Nephron progenitor cell (in vitro differentiated cells): ENCODE measurements at regions not wholly inside any gene's neighbourhood (a gene's known extent, or its start where the extent isn't known, plus 50 kb on each side); places are given as distances from the start of the nearest gene placed in this dataset.
"Not testable (repeated sequence)": the region's sequence is repeated elsewhere in the genome, so short reads cannot be mapped to it uniquely, and the experiment has no call there.

Source experiments
- DNase-seq: peaks from one replicate; pipeline ENCODE4 v3.0.0; 2021
- H3K27ac Mint-ChIP-seq: 2 replicates; pipeline ENCODE4 v1.8.0; 2021; ENCODE audit warnings: mild to moderate bottlenecking, moderate library complexity, mixed read lengths
- H3K27me3 Mint-ChIP-seq: 2 replicates; pipeline ENCODE4 v1.8.0; 2021; ENCODE audit warnings: mild to moderate bottlenecking, low read depth, mixed read lengths; ENCODE audit not compliant: poor library complexity
- H3K36me3 Mint-ChIP-seq: 2 replicates; pipeline ENCODE4 v1.8.0; 2021; ENCODE audit warnings: low read depth, mixed read lengths
- H3K4me1 Mint-ChIP-seq: 2 replicates; pipeline ENCODE4 v1.8.0; 2021; ENCODE audit warnings: mixed read lengths
- H3K4me3 Mint-ChIP-seq: 2 replicates; pipeline ENCODE4 v1.8.0; 2021; ENCODE audit warnings: mild to moderate bottlenecking, moderate library complexity, mixed read lengths
- H3K9me3 Mint-ChIP-seq: 2 replicates; pipeline ENCODE4 v1.8.0; 2021; ENCODE audit warnings: mild to moderate bottlenecking, moderate library complexity, mixed read lengths
- TF ChIP-seq, protein P1 (sequence below): fragments of 200-600 bp; sonication (generic); IDR thresholded peaks from 2 replicates; pipeline ENCODE4 v1.5.0; 2021; ENCODE audit warnings: antibody characterized with exemption

GRCh38 chr4:77264826-77265225 is 107.8 kb downstream of the CCNG2 start:
- no peak for DNase-seq
- Mint-ChIP-seq H3K27me3 (peaks cover 19% of the 10 kb centered on the region), H3K4me1 (no peaks in the 10 kb centered on the region), H3K27ac (no peak overlapping the region), H3K9me3 (peaks cover 20% of the 10 kb centered on the region), H3K36me3 (no peaks in the 10 kb centered on the region), H3K4me3 (no peak overlapping the region)
- TF ChIP-seq, protein P1, sequence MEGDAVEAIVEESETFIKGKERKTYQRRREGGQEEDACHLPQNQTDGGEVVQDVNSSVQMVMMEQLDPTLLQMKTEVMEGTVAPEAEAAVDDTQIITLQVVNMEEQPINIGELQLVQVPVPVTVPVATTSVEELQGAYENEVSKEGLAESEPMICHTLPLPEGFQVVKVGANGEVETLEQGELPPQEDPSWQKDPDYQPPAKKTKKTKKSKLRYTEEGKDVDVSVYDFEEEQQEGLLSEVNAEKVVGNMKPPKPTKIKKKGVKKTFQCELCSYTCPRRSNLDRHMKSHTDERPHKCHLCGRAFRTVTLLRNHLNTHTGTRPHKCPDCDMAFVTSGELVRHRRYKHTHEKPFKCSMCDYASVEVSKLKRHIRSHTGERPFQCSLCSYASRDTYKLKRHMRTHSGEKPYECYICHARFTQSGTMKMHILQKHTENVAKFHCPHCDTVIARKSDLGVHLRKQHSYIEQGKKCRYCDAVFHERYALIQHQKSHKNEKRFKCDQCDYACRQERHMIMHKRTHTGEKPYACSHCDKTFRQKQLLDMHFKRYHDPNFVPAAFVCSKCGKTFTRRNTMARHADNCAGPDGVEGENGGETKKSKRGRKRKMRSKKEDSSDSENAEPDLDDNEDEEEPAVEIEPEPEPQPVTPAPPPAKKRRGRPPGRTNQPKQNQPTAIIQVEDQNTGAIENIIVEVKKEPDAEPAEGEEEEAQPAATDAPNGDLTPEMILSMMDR: no peak

DNA sequence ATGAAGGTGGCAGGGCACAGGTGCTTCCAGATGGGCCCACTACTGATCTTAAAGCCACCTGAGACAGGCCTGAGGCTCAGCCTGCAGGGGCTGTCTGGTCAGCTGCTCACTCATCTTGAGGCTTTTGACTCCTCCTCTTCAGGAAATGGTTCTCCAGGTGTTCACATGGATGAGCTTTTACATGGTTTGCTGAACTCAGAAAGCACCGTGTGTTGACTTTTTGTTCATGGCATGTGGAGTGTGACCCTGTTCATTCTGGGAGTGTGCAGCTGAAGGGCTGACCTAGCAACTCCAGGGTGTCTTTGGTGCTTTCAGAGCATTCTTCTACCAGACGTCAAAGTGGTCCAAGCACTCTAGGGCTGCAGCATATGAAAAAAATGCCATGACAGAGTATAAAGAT is 111.1 kb downstream of the CCNG2 start:
- TF ChIP-seq, protein P1: no peak
- H3K4me3 Mint-ChIP-seq: no peak overlapping the region
- H3K4me1 Mint-ChIP-seq: no peaks in the 10 kb centered on the region
- H3K9me3 Mint-ChIP-seq: peaks cover 13% of the 10 kb centered on the region
- no peaks in the 10 kb centered on the region for H3K36me3 Mint-ChIP-seq
- H3K27ac Mint-ChIP-seq: no peak overlapping the region
- H3K27me3 Mint-ChIP-seq: peaks cover 28% of the 10 kb centered on the region
- no peak for DNase-seq

DNA sequence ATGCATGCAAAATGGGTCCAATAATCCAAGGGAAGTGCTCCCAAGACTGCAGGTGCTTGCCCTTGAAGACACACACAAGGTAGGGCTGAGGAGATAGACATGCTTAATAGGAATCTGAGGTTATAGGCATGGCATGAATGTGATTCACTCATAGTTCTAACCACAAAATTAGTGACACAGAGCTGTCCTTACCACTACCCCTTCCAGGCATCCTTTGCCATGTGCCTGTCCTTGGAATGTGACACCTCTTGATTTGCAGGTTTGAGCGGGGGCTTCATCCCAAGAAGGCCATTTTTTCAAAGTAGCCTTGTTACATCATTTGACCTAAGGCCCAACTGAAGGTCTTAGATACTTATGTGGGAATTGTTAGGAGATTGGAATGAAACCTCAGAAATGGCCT is 112.5 kb downstream of the CCNG2 start:
- no peak for DNase-seq

DNA sequence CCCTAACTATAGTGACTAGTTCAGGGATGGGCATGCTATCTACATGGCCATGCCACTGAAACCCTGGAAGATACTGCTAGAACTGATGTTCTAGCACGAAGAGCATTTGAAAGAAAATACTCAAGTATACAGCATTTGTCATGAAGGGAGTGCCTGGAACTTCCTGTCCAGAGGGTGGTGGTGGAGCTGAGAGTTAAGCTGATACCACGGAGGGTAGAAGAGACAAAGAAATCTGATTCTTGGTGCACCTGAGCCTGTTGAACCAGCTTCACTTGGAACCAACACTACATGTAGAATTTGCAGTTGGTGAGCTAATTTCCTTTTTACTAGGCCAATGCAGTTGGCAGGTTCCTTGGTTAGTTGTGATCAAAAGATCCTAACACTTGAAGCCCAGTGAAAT is 116.4 kb downstream of the CCNG2 start:
- no peaks in the 10 kb centered on the region for H3K36me3 Mint-ChIP-seq
- no peak overlapping the region for H3K4me3 Mint-ChIP-seq
- H3K9me3 Mint-ChIP-seq: no peaks in the 10 kb centered on the region
- no peak overlapping the region for H3K27ac Mint-ChIP-seq
- DNase-seq: no peak
- H3K27me3 Mint-ChIP-seq: peaks cover 29% of the 10 kb centered on the region
- no peaks in the 10 kb centered on the region for H3K4me1 Mint-ChIP-seq
- TF ChIP-seq, protein P1: no peak

More for the DNA sequence above, 112.5 kb downstream of the CCNG2 start:
- Mint-ChIP-seq H3K9me3 (peaks cover 1% of the 10 kb centered on the region), H3K4me1 (no peaks in the 10 kb centered on the region), H3K36me3 (no peaks in the 10 kb centered on the region), H3K27ac (no peak overlapping the region), H3K4me3 (no peak overlapping the region), H3K27me3 (peaks cover 26% of the 10 kb centered on the region)
- TF ChIP-seq, protein P1: no peak

- not testable (repeated sequence) for H3K36me3 Mint-ChIP-seq, DNase-seq, H3K9me3 Mint-ChIP-seq, H3K4me3 Mint-ChIP-seq, H3K4me1 Mint-ChIP-seq, H3K27ac Mint-ChIP-seq
- H3K27me3 Mint-ChIP-seq: peaks cover 23% of the 10 kb centered on the region
These were observed 122.1 kb downstream of the CCNG2 start for GRCh38 chr4:77279114-77279513.

- Mint-ChIP-seq H3K9me3 (no peaks in the 10 kb centered on the region), H3K36me3 (no peaks in the 10 kb centered on the region), H3K27me3 (peaks cover 33% of the 10 kb centered on the region), H3K4me3 (no peak overlapping the region), H3K4me1 (no peaks in the 10 kb centered on the region), H3K27ac (no peak overlapping the region)
- no peak for DNase-seq
- TF ChIP-seq, protein P1: no peak
These were observed 125.3 kb downstream of the CCNG2 start for GRCh38 chr4:77282305-77282704.
